ENCODE measurements at regions not wholly inside any gene's neighbourhood (a gene's known extent, or its start where the extent isn't known, plus 50 kb on each side); places are given as distances from the start of the nearest gene placed in this dataset.
"Not testable (repeated sequence)": the region's sequence is repeated elsewhere in the genome, so short reads cannot be mapped to it uniquely, and the experiment has no call there.

- CTCF ChIA-PET: no interaction called here
- no peaks in the 10 kb centered on the region for H3K27me3 Mint-ChIP-seq
- no peaks in the 10 kb centered on the region for H3K36me3 Mint-ChIP-seq
- no peaks in the 10 kb centered on the region for H3K9me3 Mint-ChIP-seq
- no peak for DNase-seq
- no peaks in the 10 kb centered on the region for H3K4me1 Mint-ChIP-seq
- no peak overlapping the region for H3K27ac Mint-ChIP-seq
- H3K4me3 Mint-ChIP-seq: no peak overlapping the region
Observed at GRCh38 chrX:112997991-112998390, 157.4 kb upstream of the AMOT start.

GRCh38 chrX:112991801-112992200 is 151.2 kb upstream of the AMOT start:
- Mint-ChIP-seq H3K27me3 (no peaks in the 10 kb centered on the region), H3K9me3 (no peaks in the 10 kb centered on the region), H3K27ac (no peak overlapping the region), H3K4me1 (no peaks in the 10 kb centered on the region), H3K36me3 (no peaks in the 10 kb centered on the region), H3K4me3 (no peak overlapping the region)
- no peak for DNase-seq
- CTCF ChIA-PET: no interaction called here

- Mint-ChIP-seq H3K27ac (no peak overlapping the region), H3K4me3 (no peak overlapping the region), H3K4me1 (no peaks in the 10 kb centered on the region), H3K27me3 (no peaks in the 10 kb centered on the region), H3K36me3 (no peaks in the 10 kb centered on the region), H3K9me3 (no peaks in the 10 kb centered on the region)
- no peak for DNase-seq
- CTCF ChIA-PET: no interaction called here
Observed at GRCh38 chrX:112979879-112980278, 139.2 kb upstream of the AMOT start.

- Mint-ChIP-seq H3K36me3 (no peaks in the 10 kb centered on the region), H3K27me3 (no peaks in the 10 kb centered on the region), H3K9me3 (no peaks in the 10 kb centered on the region), H3K27ac (no peak overlapping the region), H3K4me1 (no peaks in the 10 kb centered on the region), H3K4me3 (no peak overlapping the region)
- no peak for DNase-seq
- CTCF ChIA-PET: no interaction called here
Observed at GRCh38 chrX:112968351-112969133, 127.9 kb upstream of the AMOT start.

- H3K4me3 Mint-ChIP-seq: no peak overlapping the region
- no peaks in the 10 kb centered on the region for H3K9me3 Mint-ChIP-seq
- H3K27me3 Mint-ChIP-seq: no peaks in the 10 kb centered on the region
- no peaks in the 10 kb centered on the region for H3K4me1 Mint-ChIP-seq
- H3K27ac Mint-ChIP-seq: no peak overlapping the region
- DNase-seq: no peak
- CTCF ChIA-PET: no interaction called here
- H3K36me3 Mint-ChIP-seq: no peaks in the 10 kb centered on the region
Observed at GRCh38 chrX:112967903-112968302, 127.3 kb upstream of the AMOT start.

GRCh38 chrX:112967341-112967740 is 126.7 kb upstream of the AMOT start:
- Mint-ChIP-seq H3K27me3 (no peaks in the 10 kb centered on the region), H3K4me1 (no peaks in the 10 kb centered on the region), H3K4me3 (no peak overlapping the region), H3K27ac (no peak overlapping the region), H3K36me3 (no peaks in the 10 kb centered on the region), H3K9me3 (no peaks in the 10 kb centered on the region)
- DNase-seq: no peak
- CTCF ChIA-PET: no interaction called here

GRCh38 chrX:112961981-112962380 is 121.3 kb upstream of the AMOT start:
- no peak for DNase-seq

GRCh38 chrX:112947981-112948615 is 107.5 kb upstream of the AMOT start:
- H3K27ac Mint-ChIP-seq: no peak overlapping the region
- H3K4me3 Mint-ChIP-seq: no peak overlapping the region
- H3K27me3 Mint-ChIP-seq: no peaks in the 10 kb centered on the region
- CTCF ChIA-PET: no interaction called here
- DNase-seq: no peak
- no peaks in the 10 kb centered on the region for H3K36me3 Mint-ChIP-seq
- H3K9me3 Mint-ChIP-seq: no peaks in the 10 kb centered on the region
- no peaks in the 10 kb centered on the region for H3K4me1 Mint-ChIP-seq

More at GRCh38 chrX:112961981-112962380, 121.3 kb upstream of the AMOT start:
- Mint-ChIP-seq H3K4me3 (no peak overlapping the region), H3K27me3 (no peaks in the 10 kb centered on the region), H3K36me3 (no peaks in the 10 kb centered on the region), H3K4me1 (no peaks in the 10 kb centered on the region), H3K9me3 (no peaks in the 10 kb centered on the region), H3K27ac (no peak overlapping the region)
- CTCF ChIA-PET: no interaction called here

GRCh38 chrX:112946227-112946626 is 105.6 kb upstream of the AMOT start:
- CTCF ChIA-PET: no interaction called here
- Mint-ChIP-seq H3K4me3 (no peak overlapping the region), H3K36me3 (no peaks in the 10 kb centered on the region), H3K9me3 (no peaks in the 10 kb centered on the region), H3K27me3 (no peaks in the 10 kb centered on the region), H3K4me1 (no peaks in the 10 kb centered on the region), H3K27ac (no peak overlapping the region)
- DNase-seq: no peak

- no peak for DNase-seq
- no peaks in the 10 kb centered on the region for H3K36me3 Mint-ChIP-seq
- no peaks in the 10 kb centered on the region for H3K9me3 Mint-ChIP-seq
- CTCF ChIA-PET: no interaction called here
- H3K27ac Mint-ChIP-seq: no peak overlapping the region
- no peaks in the 10 kb centered on the region for H3K4me1 Mint-ChIP-seq
- no peak overlapping the region for H3K4me3 Mint-ChIP-seq
- no peaks in the 10 kb centered on the region for H3K27me3 Mint-ChIP-seq
Observed at GRCh38 chrX:112945826-112946225, 105.2 kb upstream of the AMOT start.

GRCh38 chrX:112941209-112941837 is 100.7 kb upstream of the AMOT start:
- H3K27ac Mint-ChIP-seq: no peak overlapping the region
- no peaks in the 10 kb centered on the region for H3K27me3 Mint-ChIP-seq
- H3K4me3 Mint-ChIP-seq: no peak overlapping the region
- H3K9me3 Mint-ChIP-seq: no peaks in the 10 kb centered on the region
- CTCF ChIA-PET: no interaction called here
- no peaks in the 10 kb centered on the region for H3K4me1 Mint-ChIP-seq
- no peak for DNase-seq
- no peaks in the 10 kb centered on the region for H3K36me3 Mint-ChIP-seq

- Mint-ChIP-seq H3K27me3 (no peaks in the 10 kb centered on the region), H3K36me3 (no peaks in the 10 kb centered on the region), H3K9me3 (no peaks in the 10 kb centered on the region), H3K27ac (no peak overlapping the region), H3K4me1 (no peaks in the 10 kb centered on the region), H3K4me3 (no peak overlapping the region)
- CTCF ChIA-PET: no interaction called here
- no peak for DNase-seq
Observed at GRCh38 chrX:112935029-112935428, 94.4 kb upstream of the AMOT start.

GRCh38 chrX:112931900-112932299 is 91.3 kb upstream of the AMOT start:
- Mint-ChIP-seq H3K4me3 (no peak overlapping the region), H3K36me3 (no peaks in the 10 kb centered on the region), H3K9me3 (no peaks in the 10 kb centered on the region), H3K4me1 (no peaks in the 10 kb centered on the region), H3K27ac (no peak overlapping the region), H3K27me3 (no peaks in the 10 kb centered on the region)
- DNase-seq: no peak
- CTCF ChIA-PET: no interaction called here

- H3K4me1 Mint-ChIP-seq: no peaks in the 10 kb centered on the region
- H3K9me3 Mint-ChIP-seq: no peaks in the 10 kb centered on the region
- no peak overlapping the region for H3K4me3 Mint-ChIP-seq
- no peak for DNase-seq
- CTCF ChIA-PET: no interaction called here
- no peak overlapping the region for H3K27ac Mint-ChIP-seq
- H3K27me3 Mint-ChIP-seq: no peaks in the 10 kb centered on the region
- no peaks in the 10 kb centered on the region for H3K36me3 Mint-ChIP-seq
Observed at GRCh38 chrX:112931478-112931877, 90.8 kb upstream of the AMOT start.

- H3K9me3 Mint-ChIP-seq, H3K4me1 Mint-ChIP-seq, H3K36me3 Mint-ChIP-seq, DNase-seq, H3K4me3 Mint-ChIP-seq, CTCF ChIA-PET, H3K27ac Mint-ChIP-seq, H3K27me3 Mint-ChIP-seq: not testable (repeated sequence)
Observed at GRCh38 chrX:112923381-112923780, 82.8 kb upstream of the AMOT start.

All from activated naive CD4-positive, alpha-beta T cell treated with anti-CD3 and anti-CD28 coated beads, Interleukin-2, amount 10 ng/mL, durations not matched to agents 7 days and 5 days (primary cell).